K562 (cell line): ENCODE measurements at regions not wholly inside any gene's neighbourhood (a gene's known extent, or its start where the extent isn't known, plus 50 kb on each side); places are given as distances from the start of the nearest gene placed in this dataset.

Source experiments
- ELF2 ChIP-seq: fragments of 250-450 bp; sonication (Bioruptor Pico); IDR thresholded peaks from 2 replicates; pipeline ENCODE4 v1.5.0; 2021; ENCODE audit warnings: mild to moderate bottlenecking
- POLR2A ChIP-seq: fragments of 450-650 bp; conservative IDR thresholded peaks from 2 replicates; pipeline ENCODE4 v1.6.1; 2016
- RB1 ChIP-seq: fragments of 450-650 bp; IDR thresholded peaks from 2 replicates; pipeline ENCODE4 v1.6.1; 2017; ENCODE audit warnings: low read depth, mild to moderate bottlenecking
- TAF1 ChIP-seq: IDR thresholded peaks from 2 replicates; pipeline ENCODE4 v1.6.1; 2011; ENCODE audit warnings: mild to moderate bottlenecking, low read length, moderate library complexity; ENCODE audit not compliant: insufficient read depth, control insufficient read depth, severe bottlenecking; ENCODE audit errors: extremely low read depth
- ZNF695 ChIP-seq: fragments of 450-650 bp; formaldehyde crosslinking; IDR thresholded peaks from 2 replicates; pipeline ENCODE4 v1.4.0; 2020; ENCODE audit warnings: mild to moderate bottlenecking, moderate library complexity
- TF ChIP-seq, protein P1 (sequence below): sonication (generic); formaldehyde crosslinking; IDR thresholded peaks from 2 replicates; pipeline ENCODE4 v1.8.1; 2022; ENCODE audit warnings: missing genetic modification reagents
- TF ChIP-seq, protein P2 (sequence below), 3 experiments: IDR thresholded peaks in 2 of 3; conservative IDR thresholded peaks in 1 of 3; 2 replicates each; pipeline ENCODE4 v1.5.1; 2011 to 2012; ENCODE audit warnings: low read length in 3 of 3, mild to moderate bottlenecking in 3 of 3, control low read depth in 2 of 3, improper control_type of control experiment in 1 of 3, inconsistent platforms in 1 of 3, low read depth in 1 of 3, mixed read lengths in 1 of 3, moderate library complexity in 1 of 3; ENCODE audit not compliant: insufficient read depth in 2 of 3
- TF ChIP-seq, protein P3 (sequence below): sonication (generic); formaldehyde crosslinking; IDR thresholded peaks from 2 replicates; pipeline ENCODE4 v1.8.1; 2023; ENCODE audit warnings: mild to moderate bottlenecking, missing genetic modification reagents, moderate library complexity
- TF ChIP-seq, protein P4 (sequence below): fragments of 450-650 bp; IDR thresholded peaks from 2 replicates; pipeline ENCODE4 v1.6.1; 2016
- TF ChIP-seq, protein P5 (sequence below): fragments of 450-650 bp; IDR thresholded peaks from one replicate; pipeline ENCODE4 v1.6.1; 2018; ENCODE audit warnings: mild to moderate bottlenecking, moderate library complexity; ENCODE audit not compliant: partially characterized antibody

DNA sequence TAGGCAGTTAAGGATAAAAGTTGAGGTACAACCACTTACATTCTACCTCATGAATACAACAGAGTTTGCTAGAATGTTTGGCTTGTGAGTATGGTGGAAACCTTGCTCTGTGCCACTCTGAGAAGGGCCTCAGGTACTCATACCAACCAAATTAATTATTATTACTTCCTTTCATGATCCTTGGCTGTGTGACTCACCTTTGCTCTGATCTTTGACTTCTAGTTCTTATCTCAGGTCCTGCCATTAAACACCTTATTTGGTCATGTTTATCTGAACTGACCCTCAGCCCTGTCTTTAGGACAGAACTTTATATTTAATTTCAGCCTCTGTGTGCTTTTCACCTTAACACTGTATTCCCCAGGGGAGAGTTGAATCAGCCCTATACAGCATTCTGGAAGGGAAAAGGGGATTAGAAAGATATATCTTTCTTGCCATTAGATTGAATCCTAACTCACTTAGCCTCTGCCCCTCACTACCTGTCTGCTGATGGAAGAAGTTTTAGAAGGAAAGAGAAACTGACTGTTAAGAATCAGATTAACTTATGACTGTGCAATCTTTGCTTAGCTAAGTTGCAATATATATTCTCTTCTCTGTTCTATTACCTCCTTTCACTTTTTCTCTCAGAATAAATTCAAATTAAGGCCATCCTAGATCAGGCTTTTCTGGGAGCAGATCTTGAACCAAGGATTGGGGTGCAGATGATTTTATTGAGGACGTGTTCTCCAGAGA, 260.4 kb upstream of the DPYD start:
- TF ChIP-seq RB1 (no peak), ZNF695 (CRISPR knock-in tag) (no peak), ELF2 (CRISPR knock-in tag) (no peak), TAF1 (no peak), POLR2A (no peak)
- TF ChIP-seq, protein P1, sequence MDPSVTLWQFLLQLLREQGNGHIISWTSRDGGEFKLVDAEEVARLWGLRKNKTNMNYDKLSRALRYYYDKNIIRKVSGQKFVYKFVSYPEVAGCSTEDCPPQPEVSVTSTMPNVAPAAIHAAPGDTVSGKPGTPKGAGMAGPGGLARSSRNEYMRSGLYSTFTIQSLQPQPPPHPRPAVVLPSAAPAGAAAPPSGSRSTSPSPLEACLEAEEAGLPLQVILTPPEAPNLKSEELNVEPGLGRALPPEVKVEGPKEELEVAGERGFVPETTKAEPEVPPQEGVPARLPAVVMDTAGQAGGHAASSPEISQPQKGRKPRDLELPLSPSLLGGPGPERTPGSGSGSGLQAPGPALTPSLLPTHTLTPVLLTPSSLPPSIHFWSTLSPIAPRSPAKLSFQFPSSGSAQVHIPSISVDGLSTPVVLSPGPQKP = no peak
- TF ChIP-seq, protein P2, sequence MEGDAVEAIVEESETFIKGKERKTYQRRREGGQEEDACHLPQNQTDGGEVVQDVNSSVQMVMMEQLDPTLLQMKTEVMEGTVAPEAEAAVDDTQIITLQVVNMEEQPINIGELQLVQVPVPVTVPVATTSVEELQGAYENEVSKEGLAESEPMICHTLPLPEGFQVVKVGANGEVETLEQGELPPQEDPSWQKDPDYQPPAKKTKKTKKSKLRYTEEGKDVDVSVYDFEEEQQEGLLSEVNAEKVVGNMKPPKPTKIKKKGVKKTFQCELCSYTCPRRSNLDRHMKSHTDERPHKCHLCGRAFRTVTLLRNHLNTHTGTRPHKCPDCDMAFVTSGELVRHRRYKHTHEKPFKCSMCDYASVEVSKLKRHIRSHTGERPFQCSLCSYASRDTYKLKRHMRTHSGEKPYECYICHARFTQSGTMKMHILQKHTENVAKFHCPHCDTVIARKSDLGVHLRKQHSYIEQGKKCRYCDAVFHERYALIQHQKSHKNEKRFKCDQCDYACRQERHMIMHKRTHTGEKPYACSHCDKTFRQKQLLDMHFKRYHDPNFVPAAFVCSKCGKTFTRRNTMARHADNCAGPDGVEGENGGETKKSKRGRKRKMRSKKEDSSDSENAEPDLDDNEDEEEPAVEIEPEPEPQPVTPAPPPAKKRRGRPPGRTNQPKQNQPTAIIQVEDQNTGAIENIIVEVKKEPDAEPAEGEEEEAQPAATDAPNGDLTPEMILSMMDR (IDR thresholded peaks at IDR 0.05 in 2 of 3, conservative IDR thresholded peaks at IDR 0.05 in 1 of 3; ENCODE audit: insufficient read depth in 2 of 3, low read depth in 1 of 3, low read length in 3 of 3) = no peak
- TF ChIP-seq, protein P3, sequence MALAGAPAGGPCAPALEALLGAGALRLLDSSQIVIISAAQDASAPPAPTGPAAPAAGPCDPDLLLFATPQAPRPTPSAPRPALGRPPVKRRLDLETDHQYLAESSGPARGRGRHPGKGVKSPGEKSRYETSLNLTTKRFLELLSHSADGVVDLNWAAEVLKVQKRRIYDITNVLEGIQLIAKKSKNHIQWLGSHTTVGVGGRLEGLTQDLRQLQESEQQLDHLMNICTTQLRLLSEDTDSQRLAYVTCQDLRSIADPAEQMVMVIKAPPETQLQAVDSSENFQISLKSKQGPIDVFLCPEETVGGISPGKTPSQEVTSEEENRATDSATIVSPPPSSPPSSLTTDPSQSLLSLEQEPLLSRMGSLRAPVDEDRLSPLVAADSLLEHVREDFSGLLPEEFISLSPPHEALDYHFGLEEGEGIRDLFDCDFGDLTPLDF (CRISPR knock-in tag) = no peak
- TF ChIP-seq, protein P4, sequence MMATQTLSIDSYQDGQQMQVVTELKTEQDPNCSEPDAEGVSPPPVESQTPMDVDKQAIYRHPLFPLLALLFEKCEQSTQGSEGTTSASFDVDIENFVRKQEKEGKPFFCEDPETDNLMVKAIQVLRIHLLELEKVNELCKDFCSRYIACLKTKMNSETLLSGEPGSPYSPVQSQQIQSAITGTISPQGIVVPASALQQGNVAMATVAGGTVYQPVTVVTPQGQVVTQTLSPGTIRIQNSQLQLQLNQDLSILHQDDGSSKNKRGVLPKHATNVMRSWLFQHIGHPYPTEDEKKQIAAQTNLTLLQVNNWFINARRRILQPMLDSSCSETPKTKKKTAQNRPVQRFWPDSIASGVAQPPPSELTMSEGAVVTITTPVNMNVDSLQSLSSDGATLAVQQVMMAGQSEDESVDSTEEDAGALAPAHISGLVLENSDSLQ = no peak
- TF ChIP-seq, protein P5, sequence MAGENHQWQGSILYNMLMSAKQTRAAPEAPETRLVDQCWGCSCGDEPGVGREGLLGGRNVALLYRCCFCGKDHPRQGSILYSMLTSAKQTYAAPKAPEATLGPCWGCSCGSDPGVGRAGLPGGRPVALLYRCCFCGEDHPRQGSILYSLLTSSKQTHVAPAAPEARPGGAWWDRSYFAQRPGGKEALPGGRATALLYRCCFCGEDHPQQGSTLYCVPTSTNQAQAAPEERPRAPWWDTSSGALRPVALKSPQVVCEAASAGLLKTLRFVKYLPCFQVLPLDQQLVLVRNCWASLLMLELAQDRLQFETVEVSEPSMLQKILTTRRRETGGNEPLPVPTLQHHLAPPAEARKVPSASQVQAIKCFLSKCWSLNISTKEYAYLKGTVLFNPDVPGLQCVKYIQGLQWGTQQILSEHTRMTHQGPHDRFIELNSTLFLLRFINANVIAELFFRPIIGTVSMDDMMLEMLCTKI = no peak
